GM12874 (cell line): ENCODE measurements at regions not wholly inside any gene's neighbourhood (a gene's known extent, or its start where the extent isn't known, plus 50 kb on each side); places are given as distances from the start of the nearest gene placed in this dataset.

Experiments
- CTCF ChIP-seq: IDR thresholded peaks from 2 replicates; pipeline ENCODE4 v1.5.1; 2011; ENCODE audit warnings: low read depth, mild to moderate bottlenecking, control low read depth, low read length, moderate library complexity; ENCODE audit not compliant: insufficient read depth

- TF ChIP-seq CTCF: no peak
Measured at GRCh38 chr6:167559675-167560479, 235.0 kb downstream of the TTLL2 start.

- no peak for TF ChIP-seq CTCF
Measured at GRCh38 chr6:167560673-167561569, 236.0 kb downstream of the TTLL2 start.

GRCh38 chr6:167564416-167565250, 239.7 kb downstream of the TTLL2 start:
- no peak for TF ChIP-seq CTCF

GRCh38 chr6:167565388-167565787, 240.5 kb downstream of the TTLL2 start:
- no peak for TF ChIP-seq CTCF

GRCh38 chr6:167565884-167566599, 241.2 kb downstream of the TTLL2 start:
- no peak for TF ChIP-seq CTCF

GRCh38 chr6:167566711-167567141, 241.8 kb downstream of the TTLL2 start:
- no peak for TF ChIP-seq CTCF
